ENCODE measurements at regions not wholly inside any gene's neighbourhood (a gene's known extent, or its start where the extent isn't known, plus 50 kb on each side); places are given as distances from the start of the nearest gene placed in this dataset.

DNA sequence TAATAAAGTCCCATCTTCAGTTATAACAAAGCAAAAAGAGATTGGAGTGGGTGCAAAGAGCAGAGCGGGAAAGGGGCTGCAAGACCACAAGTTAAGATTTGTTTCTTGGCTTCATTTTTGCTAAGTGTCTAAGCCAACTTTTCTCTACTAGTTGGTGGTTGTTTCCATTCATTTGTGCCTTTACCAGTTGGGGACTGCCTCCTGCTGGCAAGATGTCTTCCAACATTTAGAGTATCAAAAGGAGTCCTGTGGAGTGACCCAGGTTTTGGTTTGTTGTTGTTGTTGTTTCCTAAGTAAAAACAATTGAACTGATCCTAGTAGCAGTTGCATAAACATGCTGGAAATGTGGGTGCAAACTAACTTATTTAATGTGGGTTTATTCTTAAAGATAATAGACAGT is 121.1 kb downstream of the SPATA18 start:
- H3K9me3 ChIP-seq (replicated peaks; ENCODE audit: insufficient read depth, low read length): no peaks in the 10 kb centered on the region
- H3K27me3 ChIP-seq (replicated peaks; ENCODE audit: insufficient read depth, low read length): no peaks in the 10 kb centered on the region
- H2AFZ ChIP-seq (ENCODE audit: low read length): no peak overlapping the region
- H3K4me2 ChIP-seq (ENCODE audit: low read depth, low read length): no peak overlapping the region
- no peaks in the 10 kb centered on the region for H3K36me3 ChIP-seq (replicated peaks; ENCODE audit: insufficient read depth, low read length)
- H3K79me2 ChIP-seq (ENCODE audit: low read length): no peaks in the 10 kb centered on the region
- H3K4me1 ChIP-seq (ENCODE audit: low read length): no peaks in the 10 kb centered on the region
- no peak for DNase-seq
- TF ChIP-seq, protein P1, sequence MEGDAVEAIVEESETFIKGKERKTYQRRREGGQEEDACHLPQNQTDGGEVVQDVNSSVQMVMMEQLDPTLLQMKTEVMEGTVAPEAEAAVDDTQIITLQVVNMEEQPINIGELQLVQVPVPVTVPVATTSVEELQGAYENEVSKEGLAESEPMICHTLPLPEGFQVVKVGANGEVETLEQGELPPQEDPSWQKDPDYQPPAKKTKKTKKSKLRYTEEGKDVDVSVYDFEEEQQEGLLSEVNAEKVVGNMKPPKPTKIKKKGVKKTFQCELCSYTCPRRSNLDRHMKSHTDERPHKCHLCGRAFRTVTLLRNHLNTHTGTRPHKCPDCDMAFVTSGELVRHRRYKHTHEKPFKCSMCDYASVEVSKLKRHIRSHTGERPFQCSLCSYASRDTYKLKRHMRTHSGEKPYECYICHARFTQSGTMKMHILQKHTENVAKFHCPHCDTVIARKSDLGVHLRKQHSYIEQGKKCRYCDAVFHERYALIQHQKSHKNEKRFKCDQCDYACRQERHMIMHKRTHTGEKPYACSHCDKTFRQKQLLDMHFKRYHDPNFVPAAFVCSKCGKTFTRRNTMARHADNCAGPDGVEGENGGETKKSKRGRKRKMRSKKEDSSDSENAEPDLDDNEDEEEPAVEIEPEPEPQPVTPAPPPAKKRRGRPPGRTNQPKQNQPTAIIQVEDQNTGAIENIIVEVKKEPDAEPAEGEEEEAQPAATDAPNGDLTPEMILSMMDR (IDR thresholded peaks at IDR 0.05; ENCODE audit: low read length): no peak; the same call in 1 of the 2 replicates
- no peaks in the 10 kb centered on the region for H3F3A ChIP-seq (ENCODE audit: insufficient read depth, low read length)
- H4K20me1 ChIP-seq (ENCODE audit: insufficient read depth, low read length): no peaks in the 10 kb centered on the region
- no peak overlapping the region for H3K27ac ChIP-seq (ENCODE audit: low read length)
- no peaks in the 10 kb centered on the region for H3K9me2 ChIP-seq (replicated peaks; ENCODE audit: insufficient read depth, low read length)
- H3K9ac ChIP-seq (ENCODE audit: low read length): no peak overlapping the region
- no peak overlapping the region for H3K4me3 ChIP-seq (ENCODE audit: low read length)

DNA sequence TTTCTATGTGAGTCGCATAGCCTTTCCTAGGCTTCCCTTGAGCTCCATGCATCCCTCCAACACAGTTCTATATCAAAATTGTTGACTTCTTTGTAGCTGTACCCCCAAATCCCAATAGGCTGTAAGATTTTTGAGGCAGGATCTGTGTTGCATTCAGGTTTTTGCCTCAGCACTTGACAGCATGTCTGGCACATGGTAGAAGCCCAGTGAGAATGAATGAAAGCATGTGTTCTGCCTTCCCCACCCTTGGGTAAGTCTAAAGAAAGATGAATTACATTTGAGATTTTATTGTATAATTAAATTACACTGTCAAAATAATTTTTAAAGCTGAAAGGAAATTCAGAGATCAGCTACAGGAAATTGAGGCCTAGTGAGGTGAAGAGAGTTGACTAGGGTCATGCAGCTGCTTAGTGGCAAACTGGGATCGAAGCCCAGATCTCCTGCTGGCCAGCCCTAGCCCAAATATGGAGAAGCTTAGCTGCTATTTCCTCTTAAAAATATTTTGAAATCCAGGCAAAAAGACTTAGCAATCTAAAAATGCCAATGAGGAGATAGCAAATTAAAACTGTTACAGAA is 122.5 kb downstream of the SPATA18 start:
- no peaks in the 10 kb centered on the region for H4K20me1 ChIP-seq (ENCODE audit: insufficient read depth, low read length)
- H3K27me3 ChIP-seq (replicated peaks; ENCODE audit: insufficient read depth, low read length): no peaks in the 10 kb centered on the region
- TF ChIP-seq, protein P1 (IDR thresholded peaks at IDR 0.05; ENCODE audit: low read length): no peak
- TF ChIP-seq EZH2 (optimal IDR thresholded peaks at IDR 0.05; ENCODE audit: low read depth, low read length): no peak
- no peak for TF ChIP-seq EZH2phosphoT487 (IDR thresholded peaks at IDR 0.05; ENCODE audit: low read length)
- no peaks in the 10 kb centered on the region for H3K9me3 ChIP-seq (replicated peaks; ENCODE audit: insufficient read depth, low read length)
- H3K36me3 ChIP-seq (replicated peaks; ENCODE audit: insufficient read depth, low read length): no peaks in the 10 kb centered on the region
- no peaks in the 10 kb centered on the region for H3K79me2 ChIP-seq (ENCODE audit: low read length)
- no peak for DNase-seq
- H3K27ac ChIP-seq (ENCODE audit: low read length): no peak overlapping the region
- H3K9ac ChIP-seq (ENCODE audit: low read length): no peak overlapping the region
- no peaks in the 10 kb centered on the region for H3K9me2 ChIP-seq (replicated peaks; ENCODE audit: insufficient read depth, low read length)
- no peak overlapping the region for H3K4me3 ChIP-seq (ENCODE audit: low read length)
- H3F3A ChIP-seq (ENCODE audit: insufficient read depth, low read length): no peaks in the 10 kb centered on the region
- no peaks in the 10 kb centered on the region for H3K4me1 ChIP-seq (ENCODE audit: low read length)
- H3K4me2 ChIP-seq (ENCODE audit: low read depth, low read length): no peak overlapping the region
- H2AFZ ChIP-seq (ENCODE audit: low read length): no peak overlapping the region

DNA sequence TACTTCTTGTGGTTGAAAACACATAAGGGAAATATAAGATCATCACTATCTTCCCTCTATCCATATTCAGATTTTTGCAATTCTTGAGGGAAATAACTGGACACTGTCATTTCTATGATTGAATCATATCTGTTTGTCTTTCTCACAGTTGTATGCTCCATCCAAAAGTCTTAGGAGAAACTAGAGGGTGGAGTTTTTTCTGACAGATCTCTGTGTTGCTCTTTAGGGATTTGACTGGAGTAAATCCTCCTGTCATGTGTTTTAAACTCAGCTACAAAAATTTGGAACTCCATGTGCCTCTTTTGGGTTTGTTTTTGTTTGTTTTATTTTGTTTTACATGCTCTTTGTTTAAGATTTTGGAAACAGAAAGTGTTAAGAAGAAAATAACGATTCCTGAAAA is 136.5 kb downstream of the SPATA18 start:
- no peak overlapping the region for H3K4me3 ChIP-seq (ENCODE audit: low read length)
- no peaks in the 10 kb centered on the region for H3K27me3 ChIP-seq (replicated peaks; ENCODE audit: insufficient read depth, low read length)
- DNase-seq: no peak
- H3K9ac ChIP-seq (ENCODE audit: low read length): no peak overlapping the region
- no peak overlapping the region for H2AFZ ChIP-seq (ENCODE audit: low read length)
- H3K79me2 ChIP-seq (ENCODE audit: low read length): no peaks in the 10 kb centered on the region
- no peaks in the 10 kb centered on the region for H3K4me1 ChIP-seq (ENCODE audit: low read length)
- H3F3A ChIP-seq (ENCODE audit: insufficient read depth, low read length): no peaks in the 10 kb centered on the region
- H3K27ac ChIP-seq (ENCODE audit: low read length): no peak overlapping the region
- TF ChIP-seq EZH2phosphoT487 (IDR thresholded peaks at IDR 0.05; ENCODE audit: low read length): no peak
- no peak for TF ChIP-seq EZH2 (optimal IDR thresholded peaks at IDR 0.05; ENCODE audit: low read depth, low read length)
- TF ChIP-seq, protein P1 (IDR thresholded peaks at IDR 0.05; ENCODE audit: low read length): no peak
- no peak overlapping the region for H3K4me2 ChIP-seq (ENCODE audit: low read depth, low read length)
- no peaks in the 10 kb centered on the region for H3K36me3 ChIP-seq (replicated peaks; ENCODE audit: insufficient read depth, low read length)
- H3K9me3 ChIP-seq (replicated peaks; ENCODE audit: insufficient read depth, low read length): no peaks in the 10 kb centered on the region
- H3K9me2 ChIP-seq (replicated peaks; ENCODE audit: insufficient read depth, low read length): no peaks in the 10 kb centered on the region
- H4K20me1 ChIP-seq (ENCODE audit: insufficient read depth, low read length): no peaks in the 10 kb centered on the region
